HCT116 (cell line): ENCODE measurements at regions not wholly inside any gene's neighbourhood (a gene's known extent, or its start where the extent isn't known, plus 50 kb on each side); places are given as distances from the start of the nearest gene placed in this dataset.
"Not testable (repeated sequence)": the region's sequence is repeated elsewhere in the genome, so short reads cannot be mapped to it uniquely, and the experiment has no call there.

ENCODE experiments used
- ATAC-seq: fragments of 200-7000 bp; cut with Tn5 transposase; 2 replicates; pipeline ENCODE4 v1.9.1; 2020; ENCODE audit warnings: mild to moderate bottlenecking, moderate library complexity
- BruUV-seq: library from RNA; stranded (reverse); fragments of 400-500 nt; replicated peaks from 2 replicates; lab custom pipeline; 2021; lab: Mats Ljungman, UMichigan
- CTCF ChIA-PET: fragments of 300-600 bp; sonication (Branson Sonifier 250); formaldehyde crosslinking; loops from one replicate; lab custom pipeline; 2021; ENCODE audit warnings: antibody characterized with exemption; lab: Charles Lee
- POLR2A ChIA-PET: fragments of 300-600, 350-600 bp; sonication (Branson Sonifier 250); formaldehyde crosslinking; loops from one replicate; lab custom pipeline; 2021; ENCODE audit warnings: antibody characterized with exemption; lab: Charles Lee
- RAD21 ChIA-PET, 2 experiments: fragments of 300-600 bp; sonication (Branson Sonifier 250); formaldehyde crosslinking; loops; one replicate each; lab custom pipeline; 2023; ENCODE audit warnings: low total read pairs in 2 of 2; ENCODE audit not compliant: uncharacterized antibody in 2 of 2, unreplicated experiment in 2 of 2, low non-redundant PET in 1 of 2; lab: Charles Lee
- DNase-seq: peaks from one replicate; pipeline ENCODE4 v3.0.0-alpha.2; 2010; ENCODE audit warnings: low read depth, low spot score
- H2AFZ ChIP-seq: fragments of 200-600 bp; shearing (Covaris generic), sonication (generic); 2 replicates; pipeline ENCODE4 v1.6.1; 2017; ENCODE audit warnings: low read depth, mixed run types, mixed read lengths, antibody characterized with exemption, low read length; ENCODE audit not compliant: poor library complexity, severe bottlenecking
- H3K27ac ChIP-seq: 2 replicates; pipeline ENCODE4 v1.5.1; 2012; ENCODE audit warnings: low read depth, low read length
- H3K27me3 ChIP-seq: fragments of 200-600 bp; sonication (generic); 2 replicates; pipeline ENCODE4 v1.6.1; 2016; ENCODE audit warnings: mixed run types, low read length, mixed read lengths; ENCODE audit not compliant: insufficient read depth
- H3K36me3 ChIP-seq, 2 experiments: fragments of 200-500 bp in 1 of 2; fragments of 200-600 bp in 1 of 2; sonication (Bioruptor generic) in 1 of 2; sonication (generic) in 1 of 2; 2 replicates each; pipeline versions ENCODE4 v1.5.1 to v1.6.1; 2014 to 2016; ENCODE audit warnings: low read length in 2 of 2, inconsistent platforms in 1 of 2, mixed read lengths in 1 of 2, mixed run types in 1 of 2; ENCODE audit not compliant: insufficient read depth in 2 of 2, control insufficient read depth in 1 of 2
- H3K4me1 ChIP-seq, 2 experiments: fragments of 200-600 bp in 1 of 2; sonication (generic) in 1 of 2; 2 replicates each; pipeline versions ENCODE4 v1.5.1 to v1.6.1; 2012 to 2017; ENCODE audit warnings: low read length in 2 of 2, inconsistent platforms in 1 of 2, mild to moderate bottlenecking in 1 of 2, mixed read lengths in 1 of 2, mixed run types in 1 of 2, moderate library complexity in 1 of 2; ENCODE audit not compliant: insufficient read depth in 2 of 2, control insufficient read depth in 1 of 2
- H3K4me2 ChIP-seq: fragments of 200-600 bp; sonication (generic); 2 replicates; pipeline ENCODE4 v1.6.1; 2017; ENCODE audit warnings: mixed run types, low read length, mixed read lengths
- H3K4me3 ChIP-seq, 2 experiments: fragments of 200-600 bp in 1 of 2; sonication (generic) in 1 of 2; replicated peaks in 1 of 2; 2 replicates each; pipeline ENCODE4 v1.5.1; 2011 to 2016; ENCODE audit warnings: low read length in 2 of 2, control low read depth in 1 of 2, low read depth in 1 of 2, mild to moderate bottlenecking in 1 of 2, mixed read lengths in 1 of 2, mixed run types in 1 of 2
- H3K79me2 ChIP-seq: fragments of 200-600 bp; sonication (generic); 2 replicates; pipeline ENCODE4 v1.6.1; 2017; ENCODE audit warnings: mild to moderate bottlenecking, mixed run types, low read length, moderate library complexity, mixed read lengths; ENCODE audit not compliant: insufficient read depth
- H3K9ac ChIP-seq: fragments of 200-600 bp; sonication (generic); 2 replicates; pipeline ENCODE4 v1.6.1; 2016; ENCODE audit warnings: low read length, mixed read lengths
- H3K9me2 ChIP-seq: fragments of 200-600 bp; sonication (generic), shearing (Covaris generic); 2 replicates; pipeline ENCODE4 v1.6.1; 2017; ENCODE audit warnings: mixed run types, mild to moderate bottlenecking, moderate library complexity; ENCODE audit not compliant: insufficient read depth
- H3K9me3 ChIP-seq, 2 experiments: fragments of 200-500 bp in 1 of 2; fragments of 200-600 bp in 1 of 2; sonication (Bioruptor generic) in 1 of 2; sonication (generic) in 1 of 2; 2 replicates each; pipeline ENCODE4 v1.6.1; 2014 to 2017; ENCODE audit warnings: low read length in 2 of 2, mixed read lengths in 2 of 2, inconsistent platforms in 1 of 2, low read depth in 1 of 2, mild to moderate bottlenecking in 1 of 2, mixed run types in 1 of 2, moderate library complexity in 1 of 2; ENCODE audit not compliant: control insufficient read depth in 1 of 2, insufficient read depth in 1 of 2
- H4K20me1 ChIP-seq: fragments of 200-600 bp; sonication (generic), shearing (Covaris generic); 2 replicates; pipeline ENCODE4 v1.6.1; 2017; ENCODE audit warnings: mixed run types, mild to moderate bottlenecking, moderate library complexity; ENCODE audit not compliant: insufficient read depth
- CBX3 ChIP-seq: IDR thresholded peaks from 2 replicates; pipeline ENCODE4 v1.6.1; 2012; ENCODE audit warnings: low read depth
- CEBPB ChIP-seq: IDR thresholded peaks from 2 replicates; pipeline ENCODE4 v1.6.1; 2012; ENCODE audit warnings: low read depth
- EZH2phosphoT487 ChIP-seq: fragments of 200-600 bp; IDR thresholded peaks from 2 replicates; pipeline ENCODE4 v1.6.1; 2018; ENCODE audit warnings: antibody characterized with exemption, borderline replicate concordance
- FOSL1 ChIP-seq: IDR thresholded peaks from 2 replicates; pipeline ENCODE4 v1.6.1; 2012; ENCODE audit warnings: low read depth
- JUND ChIP-seq: IDR thresholded peaks from 2 replicates; pipeline ENCODE4 v1.6.1; 2012
- POLR2AphosphoS5 ChIP-seq: IDR thresholded peaks from 2 replicates; pipeline ENCODE4 v1.6.1; 2011; ENCODE audit warnings: mild to moderate bottlenecking, low read depth, low read length, moderate library complexity
- SIN3A ChIP-seq: IDR thresholded peaks from 2 replicates; pipeline ENCODE4 v1.6.1; 2012; ENCODE audit warnings: low read depth
- SP1 ChIP-seq: IDR thresholded peaks from 2 replicates; pipeline ENCODE4 v1.6.1; 2012; ENCODE audit warnings: low read depth
- SRF ChIP-seq: IDR thresholded peaks from 2 replicates; pipeline ENCODE4 v1.6.1; 2012; ENCODE audit warnings: low read depth
- YY1 ChIP-seq: IDR thresholded peaks from 2 replicates; pipeline ENCODE4 v1.6.1; 2011; ENCODE audit warnings: low read length, low read depth, moderate library complexity, mild to moderate bottlenecking; ENCODE audit not compliant: insufficient replicate concordance; ENCODE audit errors: extremely low read depth
- ZFX ChIP-seq: fragments of 450-650 bp; IDR thresholded peaks from 2 replicates; pipeline ENCODE4 v1.6.1; 2017
- ZNF274 ChIP-seq: fragments of 200-500 bp; sonication (Bioruptor generic); IDR thresholded peaks from 2 replicates; pipeline ENCODE4 v1.6.1; 2014; ENCODE audit warnings: mild to moderate bottlenecking, low read depth, low read length, inconsistent platforms
- intact Hi-C: fragments of 100-400 bp; cut with micrococcal nuclease; formaldehyde crosslinking; loops from 2 replicates; pipeline ENCODE4 v1.10.0; 2022
- TF ChIP-seq, protein P1 (sequence below): IDR thresholded peaks from 2 replicates; pipeline ENCODE4 v1.6.1; 2012
- TF ChIP-seq, protein P2 (sequence below): IDR thresholded peaks from 2 replicates; pipeline ENCODE4 v1.6.1; 2011; ENCODE audit warnings: mild to moderate bottlenecking, low read length, moderate library complexity; ENCODE audit not compliant: insufficient replicate concordance; ENCODE audit errors: extremely low read depth
- TF ChIP-seq, protein P3 (sequence below), 3 experiments: fragments of 200-600 bp in 1 of 3; sonication (generic) in 1 of 3; IDR thresholded peaks in 2 of 3; conservative IDR thresholded peaks in 1 of 3; 2 replicates each; pipeline ENCODE4 v1.5.1; 2012 to 2017; ENCODE audit warnings: low read depth in 2 of 3, low read length in 2 of 3, antibody characterized with exemption in 1 of 3, borderline replicate concordance in 1 of 3, control low read depth in 1 of 3, mild to moderate bottlenecking in 1 of 3, mixed read lengths in 1 of 3, mixed run types in 1 of 3, moderate library complexity in 1 of 3; ENCODE audit not compliant: insufficient read depth in 1 of 3
- TF ChIP-seq, protein P4 (sequence below): IDR thresholded peaks from 2 replicates; pipeline ENCODE4 v1.6.1; 2012

DNA sequence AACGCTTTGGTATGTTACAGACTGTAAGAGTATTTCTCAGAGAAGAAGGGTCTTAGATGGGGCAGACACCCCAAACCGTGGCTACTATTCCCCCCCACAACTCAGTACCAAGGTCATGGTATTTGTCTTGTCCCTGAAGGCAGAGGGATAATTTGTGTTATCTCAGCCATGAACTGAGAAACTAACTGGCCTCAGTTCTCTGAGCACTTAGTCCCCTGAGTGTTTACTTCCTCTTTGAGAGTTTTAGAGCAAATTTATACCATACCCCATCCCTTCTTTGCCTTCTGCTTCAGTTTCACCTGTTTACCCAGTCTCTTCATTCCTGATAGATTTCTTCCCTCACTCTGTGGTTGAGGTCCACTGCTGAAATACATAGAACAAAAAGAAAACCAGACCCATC lies 183.9 kb downstream of the LRRC70 start:
- H3K27ac ChIP-seq: no peak overlapping the region
- H3K4me1 ChIP-seq: no peaks in the 10 kb centered on the region
- ChIA-PET CTCF (no interaction called here), RAD21 (no interaction called here), POLR2A (no interaction called here)
- H3K9me2 ChIP-seq: no peaks in the 10 kb centered on the region
- no peaks in the 10 kb centered on the region for H3K27me3 ChIP-seq
- no peak overlapping the region for H3K4me3 ChIP-seq
- DNase-seq (no peak), ATAC-seq (no peak)
- no peak overlapping the region for H2AFZ ChIP-seq
- no peak overlapping the region for H3K9ac ChIP-seq
- intact Hi-C loops: no loop called here
- H3K4me2 ChIP-seq: no peak overlapping the region
- no TSS peak for BruUV-seq
- TF ChIP-seq, protein P1, sequence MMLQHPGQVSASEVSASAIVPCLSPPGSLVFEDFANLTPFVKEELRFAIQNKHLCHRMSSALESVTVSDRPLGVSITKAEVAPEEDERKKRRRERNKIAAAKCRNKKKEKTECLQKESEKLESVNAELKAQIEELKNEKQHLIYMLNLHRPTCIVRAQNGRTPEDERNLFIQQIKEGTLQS: no peak
- TF ChIP-seq SP1: no peak
- TF ChIP-seq, protein P2, sequence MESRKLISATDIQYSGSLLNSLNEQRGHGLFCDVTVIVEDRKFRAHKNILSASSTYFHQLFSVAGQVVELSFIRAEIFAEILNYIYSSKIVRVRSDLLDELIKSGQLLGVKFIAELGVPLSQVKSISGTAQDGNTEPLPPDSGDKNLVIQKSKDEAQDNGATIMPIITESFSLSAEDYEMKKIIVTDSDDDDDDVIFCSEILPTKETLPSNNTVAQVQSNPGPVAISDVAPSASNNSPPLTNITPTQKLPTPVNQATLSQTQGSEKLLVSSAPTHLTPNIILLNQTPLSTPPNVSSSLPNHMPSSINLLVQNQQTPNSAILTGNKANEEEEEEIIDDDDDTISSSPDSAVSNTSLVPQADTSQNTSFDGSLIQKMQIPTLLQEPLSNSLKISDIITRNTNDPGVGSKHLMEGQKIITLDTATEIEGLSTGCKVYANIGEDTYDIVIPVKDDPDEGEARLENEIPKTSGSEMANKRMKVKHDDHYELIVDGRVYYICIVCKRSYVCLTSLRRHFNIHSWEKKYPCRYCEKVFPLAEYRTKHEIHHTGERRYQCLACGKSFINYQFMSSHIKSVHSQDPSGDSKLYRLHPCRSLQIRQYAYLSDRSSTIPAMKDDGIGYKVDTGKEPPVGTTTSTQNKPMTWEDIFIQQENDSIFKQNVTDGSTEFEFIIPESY: no peak
- TF ChIP-seq, protein P3, sequence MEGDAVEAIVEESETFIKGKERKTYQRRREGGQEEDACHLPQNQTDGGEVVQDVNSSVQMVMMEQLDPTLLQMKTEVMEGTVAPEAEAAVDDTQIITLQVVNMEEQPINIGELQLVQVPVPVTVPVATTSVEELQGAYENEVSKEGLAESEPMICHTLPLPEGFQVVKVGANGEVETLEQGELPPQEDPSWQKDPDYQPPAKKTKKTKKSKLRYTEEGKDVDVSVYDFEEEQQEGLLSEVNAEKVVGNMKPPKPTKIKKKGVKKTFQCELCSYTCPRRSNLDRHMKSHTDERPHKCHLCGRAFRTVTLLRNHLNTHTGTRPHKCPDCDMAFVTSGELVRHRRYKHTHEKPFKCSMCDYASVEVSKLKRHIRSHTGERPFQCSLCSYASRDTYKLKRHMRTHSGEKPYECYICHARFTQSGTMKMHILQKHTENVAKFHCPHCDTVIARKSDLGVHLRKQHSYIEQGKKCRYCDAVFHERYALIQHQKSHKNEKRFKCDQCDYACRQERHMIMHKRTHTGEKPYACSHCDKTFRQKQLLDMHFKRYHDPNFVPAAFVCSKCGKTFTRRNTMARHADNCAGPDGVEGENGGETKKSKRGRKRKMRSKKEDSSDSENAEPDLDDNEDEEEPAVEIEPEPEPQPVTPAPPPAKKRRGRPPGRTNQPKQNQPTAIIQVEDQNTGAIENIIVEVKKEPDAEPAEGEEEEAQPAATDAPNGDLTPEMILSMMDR (IDR thresholded peaks at IDR 0.05 in 2 of 3, conservative IDR thresholded peaks at IDR 0.05 in 1 of 3; ENCODE audit: borderline replicate concordance in 1 of 3, insufficient read depth in 1 of 3, low read depth in 2 of 3, low read length in 2 of 3): no peak
- no peak for TF ChIP-seq POLR2AphosphoS5
- TF ChIP-seq EZH2phosphoT487: no peak
- no peak for TF ChIP-seq SRF
- TF ChIP-seq, protein P4, sequence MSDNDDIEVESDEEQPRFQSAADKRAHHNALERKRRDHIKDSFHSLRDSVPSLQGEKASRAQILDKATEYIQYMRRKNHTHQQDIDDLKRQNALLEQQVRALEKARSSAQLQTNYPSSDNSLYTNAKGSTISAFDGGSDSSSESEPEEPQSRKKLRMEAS: no peak
- TF ChIP-seq YY1: no peak
- no peak for TF ChIP-seq CBX3
- TF ChIP-seq SIN3A: no peak
- TF ChIP-seq ZFX: no peak
- no peak for TF ChIP-seq FOSL1
- no peak for TF ChIP-seq ZNF274
- TF ChIP-seq JUND: no peak
- TF ChIP-seq CEBPB: no peak
- H4K20me1 ChIP-seq: no peaks in the 10 kb centered on the region
- no peaks in the 10 kb centered on the region for H3K36me3 ChIP-seq
- no peaks in the 10 kb centered on the region for H3K9me3 ChIP-seq
- no peaks in the 10 kb centered on the region for H3K79me2 ChIP-seq

DNA sequence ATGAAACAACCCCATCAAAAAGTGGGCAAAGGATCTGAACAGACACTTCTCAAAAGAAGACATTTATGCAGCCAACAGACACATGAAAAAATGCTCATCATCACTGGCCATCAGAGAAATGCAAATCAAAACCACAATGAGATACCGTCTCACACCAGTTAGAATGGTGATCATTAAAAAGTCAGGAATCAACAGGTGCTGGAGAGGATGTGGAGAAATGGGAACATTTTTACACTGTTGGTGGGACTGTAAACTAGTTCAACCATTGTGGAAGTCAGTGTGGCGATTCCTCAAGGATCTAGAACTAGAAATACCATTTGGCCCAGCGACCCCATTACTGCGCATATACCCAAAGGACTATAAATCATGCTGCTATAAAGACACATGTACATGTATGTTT lies 179.1 kb downstream of the LRRC70 start:
- H3K36me3 ChIP-seq, H4K20me1 ChIP-seq, H3K9ac ChIP-seq, RAD21 ChIA-PET, H3K27me3 ChIP-seq, H3K4me3 ChIP-seq, intact Hi-C loops, CTCF ChIA-PET, H3K4me1 ChIP-seq, H3K27ac ChIP-seq, H2AFZ ChIP-seq, H3K79me2 ChIP-seq, BruUV-seq, H3K4me2 ChIP-seq, POLR2A ChIA-PET, DNase-seq, ATAC-seq, H3K9me2 ChIP-seq, H3K9me3 ChIP-seq: not testable (repeated sequence)
